SH-SY5Y (cell line): ENCODE measurements at regions not wholly inside any gene's neighbourhood (a gene's known extent, or its start where the extent isn't known, plus 50 kb on each side); places are given as distances from the start of the nearest gene placed in this dataset.

Source experiments
- GATA2 ChIP-seq: IDR thresholded peaks from 2 replicates; pipeline ENCODE4 v1.6.1; 2011; ENCODE audit warnings: mild to moderate bottlenecking, low read depth, low read length
- GATA3 ChIP-seq: IDR thresholded peaks from 2 replicates; pipeline ENCODE4 v1.6.1; 2011; ENCODE audit warnings: low read depth, mild to moderate bottlenecking, low read length, moderate library complexity

DNA sequence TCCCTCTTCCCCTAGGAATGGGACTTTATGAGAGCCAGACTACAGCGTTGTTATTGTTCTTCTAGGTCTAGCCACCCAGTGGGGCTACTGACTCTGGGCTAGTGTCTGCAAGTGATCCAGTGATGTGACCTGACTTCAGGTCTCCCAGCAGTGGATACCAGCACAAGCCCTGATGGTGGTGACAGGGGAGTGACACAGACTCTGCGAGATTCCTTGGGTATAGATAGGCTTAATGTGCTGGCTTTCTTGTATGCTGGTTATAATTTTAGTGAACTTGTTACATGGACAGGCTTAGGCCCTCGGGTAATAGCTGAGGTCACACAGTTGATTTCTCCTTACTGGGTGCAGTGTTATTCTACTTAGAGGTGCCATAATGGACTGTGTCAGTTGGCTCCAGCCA is 106.9 kb downstream of the TBC1D30 start:
- no peak for TF ChIP-seq GATA3
- TF ChIP-seq GATA2, result no peak
